AG04449 (cell line): ENCODE measurements at regions not wholly inside any gene's neighbourhood (a gene's known extent, or its start where the extent isn't known, plus 50 kb on each side); places are given as distances from the start of the nearest gene placed in this dataset.

ENCODE experiments used
- CTCF ChIA-PET: fragments of 350-600 bp; formaldehyde crosslinking; extraction: SDS; loops from one replicate; lab custom pipeline; 2021; ENCODE audit warnings: antibody characterized with exemption; lab: Yijun Ruan, JAX
- POLR2A ChIA-PET: fragments of 400-600, 350-600 bp; formaldehyde crosslinking; extraction: SDS; loops from one replicate; lab custom pipeline; 2020; ENCODE audit warnings: antibody characterized with exemption, inconsistent platforms; lab: Yijun Ruan, JAX
- DNase-seq: peaks from one replicate; pipeline ENCODE4 v3.0.0-alpha.2; 2010; ENCODE audit warnings: low read depth, low spot score
- H3K4me3 ChIP-seq: 2 replicates; pipeline ENCODE4 v1.5.1; 2011; ENCODE audit warnings: low read depth, mild to moderate bottlenecking, control low read depth, low read length
- TF ChIP-seq, protein P1 (sequence below): IDR thresholded peaks from one replicate; pipeline ENCODE4 v1.5.1; 2011; ENCODE audit warnings: mild to moderate bottlenecking, moderate library complexity, low read length, control low read depth, inconsistent platforms; ENCODE audit not compliant: insufficient read depth; ENCODE audit errors: missing control alignments

- ChIA-PET POLR2A (no interaction called here), CTCF (interaction anchor here (1.6 to 1.9 kb wide), 2 partner anchors 11 to 158 kb away, joined by 4 to 5 read pairs; no protein-coding TSS in a partner anchor)
- no peak for DNase-seq
- TF ChIP-seq, protein P1, sequence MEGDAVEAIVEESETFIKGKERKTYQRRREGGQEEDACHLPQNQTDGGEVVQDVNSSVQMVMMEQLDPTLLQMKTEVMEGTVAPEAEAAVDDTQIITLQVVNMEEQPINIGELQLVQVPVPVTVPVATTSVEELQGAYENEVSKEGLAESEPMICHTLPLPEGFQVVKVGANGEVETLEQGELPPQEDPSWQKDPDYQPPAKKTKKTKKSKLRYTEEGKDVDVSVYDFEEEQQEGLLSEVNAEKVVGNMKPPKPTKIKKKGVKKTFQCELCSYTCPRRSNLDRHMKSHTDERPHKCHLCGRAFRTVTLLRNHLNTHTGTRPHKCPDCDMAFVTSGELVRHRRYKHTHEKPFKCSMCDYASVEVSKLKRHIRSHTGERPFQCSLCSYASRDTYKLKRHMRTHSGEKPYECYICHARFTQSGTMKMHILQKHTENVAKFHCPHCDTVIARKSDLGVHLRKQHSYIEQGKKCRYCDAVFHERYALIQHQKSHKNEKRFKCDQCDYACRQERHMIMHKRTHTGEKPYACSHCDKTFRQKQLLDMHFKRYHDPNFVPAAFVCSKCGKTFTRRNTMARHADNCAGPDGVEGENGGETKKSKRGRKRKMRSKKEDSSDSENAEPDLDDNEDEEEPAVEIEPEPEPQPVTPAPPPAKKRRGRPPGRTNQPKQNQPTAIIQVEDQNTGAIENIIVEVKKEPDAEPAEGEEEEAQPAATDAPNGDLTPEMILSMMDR = no peak
- no peak overlapping the region for H3K4me3 ChIP-seq
These were observed 440.2 kb downstream of the ATP23 start for GRCh38 chr12:58381546-58381945.

GRCh38 chr12:58384196-58384595 is 442.8 kb downstream of the ATP23 start:
- ChIA-PET POLR2A (no interaction called here), CTCF (no interaction called here)
- no peak for DNase-seq
- H3K4me3 ChIP-seq = no peak overlapping the region
- TF ChIP-seq, protein P1 = no peak

DNA sequence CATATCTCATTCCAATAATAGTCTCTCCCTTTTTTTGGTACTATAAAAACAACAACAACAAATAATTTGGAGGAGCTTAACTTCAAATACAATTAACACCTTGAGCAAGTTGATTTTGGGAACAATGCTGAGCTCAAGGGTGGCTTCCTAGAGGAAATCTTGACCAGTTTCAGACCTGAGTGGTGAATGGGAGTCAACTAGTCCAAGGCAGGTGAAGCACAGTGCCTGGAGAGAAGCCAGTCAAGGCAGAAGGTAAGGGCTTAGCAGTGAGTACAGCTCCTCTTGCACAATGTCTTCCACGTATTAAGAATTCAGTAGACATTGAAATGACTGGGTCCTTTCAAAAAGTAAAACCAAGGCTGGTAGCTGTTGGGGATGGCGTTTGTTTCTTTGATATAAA is 444.8 kb downstream of the ATP23 start:
- ChIA-PET CTCF (interaction anchor here (1.4 kb wide), 1 partner anchor 9 kb away, joined by 4 read pairs; no protein-coding TSS in a partner anchor), POLR2A (no interaction called here)
- H3K4me3 ChIP-seq = no peak overlapping the region
- DNase-seq = no peak
- TF ChIP-seq, protein P1 = no peak

- no peak overlapping the region for H3K4me3 ChIP-seq
- TF ChIP-seq, protein P1 = no peak
- CTCF ChIA-PET = interaction anchor here (1.3 to 1.4 kb wide), 3 partner anchors 8 to 29 kb away, joined by 3 to 5 read pairs (median 4); no protein-coding TSS in a partner anchor
- no peak for DNase-seq
- POLR2A ChIA-PET = interaction anchor here (0.5 to 0.6 kb wide), 2 partner anchors 23 to 655 kb away, joined by 3 read pairs; no protein-coding TSS in a partner anchor
These were observed 445.8 kb downstream of the ATP23 start for GRCh38 chr12:58387199-58387598.

GRCh38 chr12:58388261-58388660 is 446.9 kb downstream of the ATP23 start:
- POLR2A ChIA-PET = no interaction called here
- no peak overlapping the region for H3K4me3 ChIP-seq
- no peak for DNase-seq
- CTCF ChIA-PET = interaction anchor here (1.4 kb wide), 1 partner anchor 10 kb away, joined by 3 read pairs; no protein-coding TSS in a partner anchor
- TF ChIP-seq, protein P1 = no peak

DNA sequence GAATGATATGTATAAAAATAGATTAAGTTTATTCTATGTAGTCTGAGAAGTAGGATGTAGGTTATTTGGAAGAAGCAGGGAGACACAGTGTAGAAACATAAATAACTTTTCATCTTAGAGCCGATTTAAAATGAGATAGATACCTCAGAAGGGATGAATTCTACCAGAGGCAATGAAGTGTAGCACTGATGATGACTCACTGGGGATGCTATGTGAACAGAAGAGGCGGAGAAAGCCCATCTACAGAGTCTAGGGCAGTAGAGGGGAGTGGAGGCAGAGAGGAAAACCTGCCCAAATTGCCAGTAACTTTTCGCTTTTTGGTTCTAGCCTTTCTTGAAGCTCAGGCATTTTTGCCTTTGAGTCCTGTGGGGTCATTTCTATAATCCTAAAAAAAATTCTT is 451.8 kb downstream of the ATP23 start:
- DNase-seq = no peak
- TF ChIP-seq, protein P1 = no peak
- POLR2A ChIA-PET = no interaction called here
- CTCF ChIA-PET = interaction anchor here (1.9 kb wide), 1 partner anchor 21 kb away, joined by 5 read pairs; no protein-coding TSS in a partner anchor
- no peak overlapping the region for H3K4me3 ChIP-seq
